ENCODE measurements at regions not wholly inside any gene's neighbourhood (a gene's known extent, or its start where the extent isn't known, plus 50 kb on each side); places are given as distances from the start of the nearest gene placed in this dataset.
"Not testable (repeated sequence)": the region's sequence is repeated elsewhere in the genome, so short reads cannot be mapped to it uniquely, and the experiment has no call there.

- DNase-seq (ENCODE audit: low read depth in 4 of 4, low spot score in 2 of 4): not testable (repeated sequence)
Measured at GRCh38 chr4:121616449-121616848, 80.3 kb downstream of the ANXA5 start.

- DNase-seq (ENCODE audit: low read depth in 4 of 4, low spot score in 2 of 4): no peak
Measured at GRCh38 chr4:121614101-121614500, 82.7 kb downstream of the ANXA5 start.

GRCh38 chr4:121599049-121599448 is 97.7 kb downstream of the ANXA5 start:
- no peak for DNase-seq (ENCODE audit: low read depth in 4 of 4, low spot score in 2 of 4)

- no peak for DNase-seq (ENCODE audit: low read depth in 4 of 4, low spot score in 2 of 4)
Measured at GRCh38 chr4:121597346-121597934, 99.3 kb downstream of the ANXA5 start.

GRCh38 chr4:121594796-121595526 is 101.8 kb downstream of the ANXA5 start:
- no peak for DNase-seq (ENCODE audit: low read depth in 4 of 4, low spot score in 2 of 4)

- no peak for DNase-seq (ENCODE audit: low read depth in 4 of 4, low spot score in 2 of 4)
Measured at GRCh38 chr4:121593760-121594159, 103.0 kb downstream of the ANXA5 start.

- not testable (repeated sequence) for DNase-seq (ENCODE audit: low read depth in 4 of 4, low spot score in 2 of 4)
Measured at GRCh38 chr4:121592257-121592656, 104.5 kb downstream of the ANXA5 start.

- no peak for DNase-seq (ENCODE audit: low read depth in 4 of 4, low spot score in 2 of 4)
Measured at GRCh38 chr4:121584836-121585235, 111.9 kb downstream of the ANXA5 start.

- no peak for DNase-seq (ENCODE audit: low read depth in 4 of 4, low spot score in 2 of 4)
Measured at GRCh38 chr4:121583396-121583795, 113.4 kb downstream of the ANXA5 start.

- no peak for DNase-seq (ENCODE audit: low read depth in 4 of 4, low spot score in 2 of 4)
Measured at GRCh38 chr4:121582296-121582695, 114.5 kb downstream of the ANXA5 start.

GRCh38 chr4:121575392-121575791 is 121.4 kb downstream of the ANXA5 start:
- DNase-seq (ENCODE audit: low read depth in 4 of 4, low spot score in 2 of 4): not testable (repeated sequence)

- DNase-seq (ENCODE audit: low read depth in 4 of 4, low spot score in 2 of 4): no peak
Measured at GRCh38 chr4:121574618-121575017, 122.2 kb downstream of the ANXA5 start.

- DNase-seq (ENCODE audit: low read depth in 4 of 4, low spot score in 2 of 4): no peak
Measured at GRCh38 chr4:121567748-121568147, 129.0 kb downstream of the ANXA5 start.

GRCh38 chr4:121564840-121565375 is 131.9 kb downstream of the ANXA5 start:
- no peak for DNase-seq (ENCODE audit: low read depth in 4 of 4, low spot score in 2 of 4)

- no peak for DNase-seq (ENCODE audit: low read depth in 4 of 4, low spot score in 2 of 4)
Measured at GRCh38 chr4:121562811-121563210, 134.0 kb downstream of the ANXA5 start.

- DNase-seq (ENCODE audit: low read depth in 4 of 4, low spot score in 2 of 4): no peak
Measured at GRCh38 chr4:121555315-121556107, 141.3 kb downstream of the ANXA5 start.

GRCh38 chr4:121554382-121554781 is 142.4 kb downstream of the ANXA5 start:
- no peak for DNase-seq (ENCODE audit: low read depth in 4 of 4, low spot score in 2 of 4)

GRCh38 chr4:121551881-121552280 is 144.9 kb downstream of the ANXA5 start:
- no peak for DNase-seq (ENCODE audit: low read depth in 4 of 4, low spot score in 2 of 4)

- DNase-seq (ENCODE audit: low read depth in 4 of 4, low spot score in 2 of 4): no peak
Measured at GRCh38 chr4:121551271-121551670, 145.5 kb downstream of the ANXA5 start.

- no peak for DNase-seq (ENCODE audit: low read depth in 4 of 4, low spot score in 2 of 4)
Measured at GRCh38 chr4:121541696-121542095, 155.1 kb downstream of the ANXA5 start.

- DNase-seq (ENCODE audit: low read depth in 4 of 4, low spot score in 2 of 4): no peak
Measured at GRCh38 chr4:121535351-121535750, 154.5 kb upstream of the QRFPR start.
